Body of pancreas (tissue), 4 donors: ENCODE measurements at regions not wholly inside any gene's neighbourhood (a gene's known extent, or its start where the extent isn't known, plus 50 kb on each side); places are given as distances from the start of the nearest gene placed in this dataset.

Experiments
- ATAC-seq: fragments of 150-250 bp; one replicate; pipeline ENCODE4 v1.9.1; 2016
- DNase-seq, 4 donors: peaks; one replicate each; pipeline ENCODE4 v3.0.0-alpha.2; 2019
- H3K27ac ChIP-seq, 4 donors: fragments of 200-600 bp; sonication (generic); 1 replicate in 3 of 4; 2 replicates in 1 of 4; pipeline versions ENCODE4 v1.5.1 to v1.6.1; 2016 to 2019; ENCODE audit warnings: mild to moderate bottlenecking in 1 of 4, mixed read lengths in 1 of 4, moderate library complexity in 1 of 4
- H3K27me3 ChIP-seq, 2 donors: fragments of 200-600 bp; sonication (generic); one replicate each; pipeline ENCODE4 v1.6.0; 2016; ENCODE audit warnings: mild to moderate bottlenecking in 1 of 2
- H3K36me3 ChIP-seq, 2 donors: fragments of 200-600 bp; sonication (generic); replicated peaks in 1 of 2; 2 replicates each; pipeline ENCODE4 v1.5.1; 2016; ENCODE audit warnings: low read depth in 2 of 2; ENCODE audit not compliant: insufficient read depth in 1 of 2
- H3K4me1 ChIP-seq: fragments of 200-600 bp; sonication (generic); one replicate; pipeline ENCODE4 v1.6.0; 2016
- H3K4me3 ChIP-seq, 2 donors: fragments of 200-600 bp; sonication (generic); 1 replicate in 1 of 2; 2 replicates in 1 of 2; pipeline ENCODE4 v1.5.1; 2016 to 2019
- H3K9me3 ChIP-seq, 3 donors: fragments of 200-600 bp; sonication (generic); 1 replicate in 2 of 3; 2 replicates in 1 of 3; pipeline ENCODE4 v1.5.1; 2016
- POLR2A ChIP-seq, 3 donors: fragments of 450-650 bp; IDR thresholded peaks; one replicate each; pipeline ENCODE4 v1.6.1; 2016; ENCODE audit warnings: antibody characterized with exemption in 3 of 3, mild to moderate bottlenecking in 2 of 3
- WGBS, 2 donors: methylation state at CpG; one replicate each; pipeline ENCODE4 v1.1.5; 2017; 5-methylcytosine and 5-hydroxymethylcytosine counted together
- intact Hi-C: fragments of 100-400 bp; cut with DNase I; formaldehyde crosslinking; loops from one replicate; pipeline ENCODE4 v1.15.1; 2023
- TF ChIP-seq, protein P1 (sequence below), 7 experiments: fragments of 450-650 bp in 4 of 7; fragments of 200-600 bp in 3 of 7; sonication (generic) in 3 of 7; IDR thresholded peaks; one replicate each; pipeline ENCODE4 v1.5.1; 2016 to 2019; ENCODE audit warnings: antibody characterized with exemption in 7 of 7

DNA sequence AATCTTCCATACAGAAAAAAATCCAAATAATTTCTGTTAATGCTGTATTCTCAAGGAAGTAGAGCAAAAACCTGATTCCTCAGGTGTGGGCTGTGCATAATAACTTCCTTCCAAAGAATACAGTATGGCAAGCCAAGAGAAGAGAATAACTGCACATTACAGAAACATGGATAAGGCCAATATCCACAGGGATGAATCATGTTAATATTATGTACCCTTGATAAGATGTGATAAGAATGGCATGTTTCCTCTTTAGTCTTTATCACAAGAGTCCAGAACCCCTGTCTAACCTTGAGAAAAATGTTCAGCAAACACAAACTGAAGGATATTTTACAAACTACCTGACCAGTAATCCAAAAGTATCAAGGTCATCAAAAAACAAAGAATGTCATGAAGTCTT lies 795.8 kb downstream of the SEMA5A start:
- no peak for TF ChIP-seq POLR2A (IDR thresholded peaks at IDR 0.05)
- H3K27ac ChIP-seq, result no peak overlapping the region
- intact Hi-C loops, result no loop called here
- DNase-seq, result no peak
- no peaks in the 10 kb centered on the region for H3K27me3 ChIP-seq
- H3K9me3 ChIP-seq, result no peaks in the 10 kb centered on the region
- no peaks in the 10 kb centered on the region for H3K36me3 ChIP-seq
- ATAC-seq, result peak; percentile 66
- no peaks in the 10 kb centered on the region for H3K4me1 ChIP-seq
- no peak overlapping the region for H3K4me3 ChIP-seq

DNA sequence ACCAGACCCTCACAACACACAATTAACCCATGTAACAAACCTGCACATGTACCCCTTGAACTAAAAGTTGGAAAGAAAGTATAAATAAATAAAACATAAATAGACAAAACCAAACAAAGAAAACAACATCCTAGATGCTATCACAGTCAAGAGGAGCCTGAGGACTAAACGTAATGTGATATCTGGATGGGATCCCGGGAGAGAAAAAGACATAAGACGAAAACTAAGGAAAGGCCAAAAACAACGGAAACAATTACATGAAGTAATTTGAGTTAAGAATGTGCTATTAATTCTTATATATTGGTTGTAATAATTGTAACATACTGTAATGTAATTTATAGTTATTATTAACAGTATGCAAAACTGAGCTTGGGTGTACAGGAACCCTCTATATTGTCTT lies 793.9 kb downstream of the SEMA5A start:
- ATAC-seq (no peak), DNase-seq (no peak)
- 75 to 79% methylated on average over 4 of the region's 4 CpGs for WGBS, 2 donors
- TF ChIP-seq, protein P1, sequence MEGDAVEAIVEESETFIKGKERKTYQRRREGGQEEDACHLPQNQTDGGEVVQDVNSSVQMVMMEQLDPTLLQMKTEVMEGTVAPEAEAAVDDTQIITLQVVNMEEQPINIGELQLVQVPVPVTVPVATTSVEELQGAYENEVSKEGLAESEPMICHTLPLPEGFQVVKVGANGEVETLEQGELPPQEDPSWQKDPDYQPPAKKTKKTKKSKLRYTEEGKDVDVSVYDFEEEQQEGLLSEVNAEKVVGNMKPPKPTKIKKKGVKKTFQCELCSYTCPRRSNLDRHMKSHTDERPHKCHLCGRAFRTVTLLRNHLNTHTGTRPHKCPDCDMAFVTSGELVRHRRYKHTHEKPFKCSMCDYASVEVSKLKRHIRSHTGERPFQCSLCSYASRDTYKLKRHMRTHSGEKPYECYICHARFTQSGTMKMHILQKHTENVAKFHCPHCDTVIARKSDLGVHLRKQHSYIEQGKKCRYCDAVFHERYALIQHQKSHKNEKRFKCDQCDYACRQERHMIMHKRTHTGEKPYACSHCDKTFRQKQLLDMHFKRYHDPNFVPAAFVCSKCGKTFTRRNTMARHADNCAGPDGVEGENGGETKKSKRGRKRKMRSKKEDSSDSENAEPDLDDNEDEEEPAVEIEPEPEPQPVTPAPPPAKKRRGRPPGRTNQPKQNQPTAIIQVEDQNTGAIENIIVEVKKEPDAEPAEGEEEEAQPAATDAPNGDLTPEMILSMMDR (IDR thresholded peaks at IDR 0.05), result no peak
- no peak for TF ChIP-seq POLR2A (IDR thresholded peaks at IDR 0.05)
- Histone ChIP-seq H3K27ac (no peak overlapping the region), H3K4me1 (no peaks in the 10 kb centered on the region), H3K36me3 (no peaks in the 10 kb centered on the region), H3K27me3 (no peaks in the 10 kb centered on the region), H3K4me3 (no peak overlapping the region), H3K9me3 (no peaks in the 10 kb centered on the region)
- intact Hi-C loops, result no loop called here

DNA sequence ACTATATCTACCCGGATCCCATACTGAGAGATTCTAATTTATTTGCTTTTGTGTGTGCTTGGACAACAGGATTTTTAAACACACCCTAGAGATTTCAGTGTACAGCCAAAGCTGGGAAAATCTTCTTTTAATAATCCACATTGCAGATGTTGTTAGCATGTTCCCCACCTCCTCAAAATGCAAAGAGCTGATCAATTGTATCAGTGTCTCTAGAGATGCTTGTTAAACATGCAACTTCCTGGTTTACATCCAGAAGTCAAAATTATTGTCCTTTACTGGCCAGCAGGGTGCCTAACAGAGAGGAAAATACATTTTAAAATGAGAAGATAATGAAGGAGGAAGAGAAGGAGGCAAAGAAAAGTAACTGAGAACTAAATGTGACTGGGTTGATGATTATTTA lies 793.3 kb downstream of the SEMA5A start:
- Histone ChIP-seq H3K4me1 (no peaks in the 10 kb centered on the region), H3K36me3 (no peaks in the 10 kb centered on the region), H3K4me3 (no peak overlapping the region), H3K9me3 (no peaks in the 10 kb centered on the region), H3K27ac (no peak overlapping the region), H3K27me3 (no peaks in the 10 kb centered on the region)
- TF ChIP-seq POLR2A (IDR thresholded peaks at IDR 0.05), result no peak
- ATAC-seq (no peak), DNase-seq (no peak)
- 50 to 52% methylated on average over 1 of the region's 1 CpG for WGBS, 2 donors
- intact Hi-C loops, result no loop called here

DNA sequence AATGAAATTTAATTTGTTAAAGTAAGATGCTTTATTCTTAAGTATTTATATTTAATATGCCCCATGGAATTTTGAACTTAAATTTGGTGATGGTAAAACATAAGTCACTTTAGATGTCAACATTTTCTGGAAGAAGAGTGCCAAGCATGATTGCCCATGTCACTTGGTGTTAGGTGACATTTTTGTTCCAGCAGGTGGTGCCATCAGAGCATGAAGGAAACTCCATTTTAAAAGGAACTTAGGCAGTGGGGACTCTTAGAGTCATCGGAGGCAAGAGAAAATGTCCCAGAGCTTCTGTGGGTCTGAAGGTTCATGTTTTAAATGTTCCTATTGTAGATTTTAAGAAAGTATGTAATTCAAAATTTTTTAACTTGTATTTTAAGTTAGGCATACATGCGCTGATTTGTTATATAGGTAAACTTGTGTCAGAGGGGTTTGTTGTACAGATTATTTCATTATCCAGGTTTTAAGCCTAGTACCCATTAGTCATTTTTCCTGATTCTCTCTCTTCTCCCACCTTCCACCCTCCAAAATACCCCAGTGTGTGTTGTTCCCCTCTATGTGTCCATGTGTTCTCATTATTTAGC lies 789.3 kb downstream of the SEMA5A start:
- no peaks in the 10 kb centered on the region for H3K36me3 ChIP-seq
- TF ChIP-seq, protein P1 (IDR thresholded peaks at IDR 0.05), result peak in 6 of 7 experiments; percentile 8 to 36 (median 24)
- no peak for TF ChIP-seq POLR2A (IDR thresholded peaks at IDR 0.05)
- ATAC-seq (no peak), DNase-seq (peak in 2 of 4 donors; percentile 12 to 13)
- no peaks in the 10 kb centered on the region for H3K27me3 ChIP-seq
- WGBS, 2 donors, result 38 to 63% methylated on average over 2 of the region's 2 CpGs
- no peaks in the 10 kb centered on the region for H3K4me1 ChIP-seq
- no peak overlapping the region for H3K4me3 ChIP-seq
- intact Hi-C loops, result no loop called here
- peaks cover 0 to 7% (median 0%) of the 10 kb centered on the region in 3 donors for H3K9me3 ChIP-seq
- H3K27ac ChIP-seq, result no peak overlapping the region

DNA sequence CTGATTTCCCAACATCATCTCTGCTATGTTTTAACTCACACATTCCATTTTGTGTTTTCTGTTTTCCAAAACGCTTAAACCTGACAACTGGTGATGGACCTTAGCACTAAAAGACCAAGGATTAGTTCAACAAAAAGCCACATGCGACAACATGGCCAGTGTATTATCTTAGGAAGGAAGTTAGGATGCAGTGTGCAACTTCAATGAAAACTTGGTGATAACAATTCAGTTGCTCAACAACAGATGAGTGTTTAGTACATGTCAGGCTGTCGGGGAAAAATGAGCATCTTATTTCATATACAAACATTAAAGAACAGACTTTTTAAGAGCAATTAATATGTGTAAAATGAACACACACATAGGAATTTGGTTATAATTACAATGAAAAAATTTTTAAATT lies 780.0 kb downstream of the SEMA5A start:
- no peaks in the 10 kb centered on the region for H3K36me3 ChIP-seq
- no peaks in the 10 kb centered on the region for H3K27me3 ChIP-seq
- 51 to 54% methylated on average over 3 of the region's 3 CpGs for WGBS, 2 donors
- intact Hi-C loops, result no loop called here
- ATAC-seq (no peak), DNase-seq (no peak)
- H3K9me3 ChIP-seq, result no peaks in the 10 kb centered on the region
- no peak overlapping the region for H3K27ac ChIP-seq
- TF ChIP-seq, protein P1 (IDR thresholded peaks at IDR 0.05), result no peak
- no peak overlapping the region for H3K4me3 ChIP-seq
- no peaks in the 10 kb centered on the region for H3K4me1 ChIP-seq

DNA sequence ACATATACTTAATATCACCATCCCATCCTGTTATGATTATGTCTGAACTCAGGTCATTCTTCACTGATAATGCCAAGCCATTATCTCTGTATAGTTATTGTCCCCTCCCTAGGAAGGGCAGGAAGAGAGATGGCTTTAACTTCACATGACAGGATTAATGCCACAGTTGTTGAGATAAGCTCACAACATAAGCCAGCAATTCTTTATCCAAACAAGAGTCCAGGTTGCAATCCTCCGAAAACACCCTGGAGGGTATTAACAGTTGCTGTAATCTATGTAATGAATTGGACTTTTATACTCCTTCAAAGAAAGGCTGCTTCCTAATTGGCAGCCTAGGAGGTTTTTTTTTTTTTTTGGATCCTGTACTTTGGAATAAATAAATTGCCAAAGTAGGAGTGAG lies 779.4 kb downstream of the SEMA5A start:
- no peak for ATAC-seq
- Histone ChIP-seq H3K9me3 (no peaks in the 10 kb centered on the region), H3K27me3 (no peaks in the 10 kb centered on the region), H3K36me3 (no peaks in the 10 kb centered on the region), H3K4me3 (no peak overlapping the region), H3K4me1 (no peaks in the 10 kb centered on the region), H3K27ac (no peak overlapping the region)
- TF ChIP-seq POLR2A (IDR thresholded peaks at IDR 0.05), result no peak
- TF ChIP-seq, protein P1 (IDR thresholded peaks at IDR 0.05), result no peak
- WGBS, 2 donors, result 59 to 64% methylated on average over 1 of the region's 1 CpG
- intact Hi-C loops, result no loop called here
- no peak for DNase-seq
